OCI-LY3 (cell line): ENCODE measurements at regions not wholly inside any gene's neighbourhood (a gene's known extent, or its start where the extent isn't known, plus 50 kb on each side); places are given as distances from the start of the nearest gene placed in this dataset.

Experiments used
- EZH2phosphoT487 ChIP-seq: fragments of 200-600 bp; shearing (Covaris generic); IDR thresholded peaks from 2 replicates; pipeline ENCODE4 v1.6.1; 2018; ENCODE audit warnings: antibody characterized with exemption, mixed run types, low read depth
- TF ChIP-seq, protein P1 (sequence below): fragments of 200-600, 300-600 bp; sonication (generic); IDR thresholded peaks from 2 replicates; pipeline ENCODE4 v1.5.1; 2014; ENCODE audit warnings: antibody characterized with exemption, low read length, low read depth

GRCh38 chr5:90171466-90171865, 238.1 kb downstream of the CETN3 start:
- TF ChIP-seq, protein P1, sequence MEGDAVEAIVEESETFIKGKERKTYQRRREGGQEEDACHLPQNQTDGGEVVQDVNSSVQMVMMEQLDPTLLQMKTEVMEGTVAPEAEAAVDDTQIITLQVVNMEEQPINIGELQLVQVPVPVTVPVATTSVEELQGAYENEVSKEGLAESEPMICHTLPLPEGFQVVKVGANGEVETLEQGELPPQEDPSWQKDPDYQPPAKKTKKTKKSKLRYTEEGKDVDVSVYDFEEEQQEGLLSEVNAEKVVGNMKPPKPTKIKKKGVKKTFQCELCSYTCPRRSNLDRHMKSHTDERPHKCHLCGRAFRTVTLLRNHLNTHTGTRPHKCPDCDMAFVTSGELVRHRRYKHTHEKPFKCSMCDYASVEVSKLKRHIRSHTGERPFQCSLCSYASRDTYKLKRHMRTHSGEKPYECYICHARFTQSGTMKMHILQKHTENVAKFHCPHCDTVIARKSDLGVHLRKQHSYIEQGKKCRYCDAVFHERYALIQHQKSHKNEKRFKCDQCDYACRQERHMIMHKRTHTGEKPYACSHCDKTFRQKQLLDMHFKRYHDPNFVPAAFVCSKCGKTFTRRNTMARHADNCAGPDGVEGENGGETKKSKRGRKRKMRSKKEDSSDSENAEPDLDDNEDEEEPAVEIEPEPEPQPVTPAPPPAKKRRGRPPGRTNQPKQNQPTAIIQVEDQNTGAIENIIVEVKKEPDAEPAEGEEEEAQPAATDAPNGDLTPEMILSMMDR, result no peak
- no peak for TF ChIP-seq EZH2phosphoT487
